Keratinocyte (primary cell): ENCODE measurements at regions not wholly inside any gene's neighbourhood (a gene's known extent, or its start where the extent isn't known, plus 50 kb on each side); places are given as distances from the start of the nearest gene placed in this dataset.

ENCODE experiments used
- DNase-seq: peaks from one replicate; pipeline ENCODE4 v3.0.0-alpha.2; 2011; ENCODE audit warnings: low read depth, missing footprints, low spot score
- FAIRE-seq: peaks from 2 replicates; lab custom pipeline; 2011; peaks lifted over from hg19 to GRCh38; lab: Jason Lieb, UNC
- H2AFZ ChIP-seq: 2 replicates; pipeline ENCODE4 v1.6.0; 2012; ENCODE audit warnings: low read length, control low read depth, inconsistent platforms; ENCODE audit not compliant: control insufficient read depth
- H3K27ac ChIP-seq: 2 replicates; pipeline ENCODE4 v1.5.1; 2011; ENCODE audit warnings: low read length; ENCODE audit not compliant: control insufficient read depth, insufficient read depth
- H3K27me3 ChIP-seq: 3 replicates; pipeline ENCODE4 v1.6.0; 2011; ENCODE audit warnings: low read length; ENCODE audit not compliant: control insufficient read depth, insufficient read depth; ENCODE audit errors: extremely low read depth
- H3K36me3 ChIP-seq, 2 experiments: 2 replicates in 1 of 2; 3 replicates in 1 of 2; pipeline ENCODE4 v1.5.1; 2011; ENCODE audit warnings: low read length in 2 of 2, mild to moderate bottlenecking in 1 of 2; ENCODE audit not compliant: control insufficient read depth in 2 of 2, insufficient read depth in 2 of 2; ENCODE audit errors: extremely low read depth in 1 of 2
- H3K4me1 ChIP-seq: 3 replicates; pipeline ENCODE4 v1.5.1; 2011; ENCODE audit warnings: low read length; ENCODE audit not compliant: control insufficient read depth, insufficient read depth; ENCODE audit errors: extremely low read depth
- H3K4me2 ChIP-seq: 3 replicates; pipeline ENCODE4 v1.6.0; 2011; ENCODE audit warnings: low read depth, low read length; ENCODE audit not compliant: control insufficient read depth, insufficient read depth; ENCODE audit errors: extremely low read depth
- H3K4me3 ChIP-seq, 3 experiments: fragments of 200-600 bp in 1 of 3; sonication (generic) in 1 of 3; 2 replicates in 2 of 3; 3 replicates in 1 of 3; pipeline ENCODE4 v1.5.1; 2011 to 2016; ENCODE audit warnings: low read length in 3 of 3, mild to moderate bottlenecking in 3 of 3, control low read depth in 2 of 3, inconsistent platforms in 1 of 3, low read depth in 1 of 3, mixed read lengths in 1 of 3, mixed run types in 1 of 3, moderate library complexity in 1 of 3; ENCODE audit not compliant: control insufficient read depth in 2 of 3, insufficient read depth in 2 of 3; ENCODE audit errors: extremely low read depth in 1 of 3
- H3K79me2 ChIP-seq: 2 replicates; pipeline ENCODE4 v1.6.0; 2012; ENCODE audit warnings: low read length; ENCODE audit not compliant: control insufficient read depth, insufficient read depth
- H3K9ac ChIP-seq: 3 replicates; pipeline ENCODE4 v1.6.0; 2011; ENCODE audit warnings: low read length; ENCODE audit not compliant: control insufficient read depth, insufficient read depth; ENCODE audit errors: extremely low read depth
- H3K9me1 ChIP-seq: 3 replicates; pipeline ENCODE4 v1.6.0; 2011; ENCODE audit warnings: low read length; ENCODE audit not compliant: control insufficient read depth, insufficient read depth; ENCODE audit errors: extremely low read depth
- H3K9me3 ChIP-seq: 2 replicates; pipeline ENCODE4 v1.5.1; 2012; ENCODE audit warnings: low read depth, low read length; ENCODE audit not compliant: control insufficient read depth
- H4K20me1 ChIP-seq: 3 replicates; pipeline ENCODE4 v1.6.0; 2011; ENCODE audit warnings: low read length; ENCODE audit not compliant: control insufficient read depth, insufficient read depth; ENCODE audit errors: extremely low read depth
- EZH2 ChIP-seq: IDR thresholded peaks from one replicate; pipeline ENCODE4 v1.6.1; 2012; ENCODE audit warnings: inconsistent platforms, mild to moderate bottlenecking, low read length, moderate library complexity
- dilution Hi-C: fragments of 300-500 bp; cut with MboI; formaldehyde crosslinking; loops from one replicate; pipeline ENCODE4 v1.7.0; 2020; ENCODE audit warnings: low sequenced_read_pairs; ENCODE audit not compliant: extremely low pct_ligation_motif_present
- TF ChIP-seq, protein P1 (sequence below), 3 experiments: IDR thresholded peaks in 1 of 3; conservative IDR thresholded peaks in 1 of 3; optimal IDR thresholded peaks in 1 of 3; 2 replicates in 2 of 3; 3 replicates in 1 of 3; pipeline versions ENCODE3 to v1.5.1; 2011; ENCODE audit warnings: low read length in 3 of 3, mild to moderate bottlenecking in 3 of 3, moderate library complexity in 2 of 3, control low read depth in 1 of 3, inconsistent platforms in 1 of 3; ENCODE audit not compliant: insufficient read depth in 2 of 3; ENCODE audit errors: extremely low read depth in 1 of 3

- H3K36me3 ChIP-seq: no peaks in the 10 kb centered on the region
These were observed 470.2 kb upstream of the HSF2 start for GRCh38 chr6:121929301-121929700.

GRCh38 chr6:121932076-121932991, 467.1 kb upstream of the HSF2 start:
- no peaks in the 10 kb centered on the region for H3K36me3 ChIP-seq
- H4K20me1 ChIP-seq: no peaks in the 10 kb centered on the region
- H3K27me3 ChIP-seq: no peaks in the 10 kb centered on the region
- no peak overlapping the region for H3K27ac ChIP-seq
- no peak for FAIRE-seq
- H3K9me1 ChIP-seq: no peaks in the 10 kb centered on the region
- DNase-seq: no peak
- TF ChIP-seq, protein P1, sequence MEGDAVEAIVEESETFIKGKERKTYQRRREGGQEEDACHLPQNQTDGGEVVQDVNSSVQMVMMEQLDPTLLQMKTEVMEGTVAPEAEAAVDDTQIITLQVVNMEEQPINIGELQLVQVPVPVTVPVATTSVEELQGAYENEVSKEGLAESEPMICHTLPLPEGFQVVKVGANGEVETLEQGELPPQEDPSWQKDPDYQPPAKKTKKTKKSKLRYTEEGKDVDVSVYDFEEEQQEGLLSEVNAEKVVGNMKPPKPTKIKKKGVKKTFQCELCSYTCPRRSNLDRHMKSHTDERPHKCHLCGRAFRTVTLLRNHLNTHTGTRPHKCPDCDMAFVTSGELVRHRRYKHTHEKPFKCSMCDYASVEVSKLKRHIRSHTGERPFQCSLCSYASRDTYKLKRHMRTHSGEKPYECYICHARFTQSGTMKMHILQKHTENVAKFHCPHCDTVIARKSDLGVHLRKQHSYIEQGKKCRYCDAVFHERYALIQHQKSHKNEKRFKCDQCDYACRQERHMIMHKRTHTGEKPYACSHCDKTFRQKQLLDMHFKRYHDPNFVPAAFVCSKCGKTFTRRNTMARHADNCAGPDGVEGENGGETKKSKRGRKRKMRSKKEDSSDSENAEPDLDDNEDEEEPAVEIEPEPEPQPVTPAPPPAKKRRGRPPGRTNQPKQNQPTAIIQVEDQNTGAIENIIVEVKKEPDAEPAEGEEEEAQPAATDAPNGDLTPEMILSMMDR (optimal IDR thresholded peaks at IDR 0.05 in 1 of 3, IDR thresholded peaks at IDR 0.05 in 1 of 3, conservative IDR thresholded peaks at IDR 0.05 in 1 of 3; ENCODE audit: extremely low read depth in 1 of 3, insufficient read depth in 2 of 3, low read length in 3 of 3): no peak
- no peak for TF ChIP-seq EZH2
- no peak overlapping the region for H2AFZ ChIP-seq
- H3K9ac ChIP-seq: no peak overlapping the region
- H3K4me1 ChIP-seq: no peaks in the 10 kb centered on the region
- dilution Hi-C loops: no loop called here
- H3K4me3 ChIP-seq: no peak overlapping the region
- no peaks in the 10 kb centered on the region for H3K9me3 ChIP-seq
- no peaks in the 10 kb centered on the region for H3K79me2 ChIP-seq
- H3K4me2 ChIP-seq: no peak overlapping the region

More at GRCh38 chr6:121929301-121929700, 470.2 kb upstream of the HSF2 start:
- H2AFZ ChIP-seq: no peak overlapping the region
- no peak overlapping the region for H3K9ac ChIP-seq
- dilution Hi-C loops: no loop called here
- DNase-seq (no peak), FAIRE-seq (no peak)
- H3K4me1 ChIP-seq: no peaks in the 10 kb centered on the region
- H3K27me3 ChIP-seq: no peaks in the 10 kb centered on the region
- TF ChIP-seq, protein P1 (optimal IDR thresholded peaks at IDR 0.05 in 1 of 3, IDR thresholded peaks at IDR 0.05 in 1 of 3, conservative IDR thresholded peaks at IDR 0.05 in 1 of 3; ENCODE audit: extremely low read depth in 1 of 3, insufficient read depth in 2 of 3, low read length in 3 of 3): no peak
- no peak for TF ChIP-seq EZH2
- no peaks in the 10 kb centered on the region for H3K9me1 ChIP-seq
- no peak overlapping the region for H3K4me3 ChIP-seq
- H3K4me2 ChIP-seq: no peak overlapping the region
- H4K20me1 ChIP-seq: no peaks in the 10 kb centered on the region
- no peaks in the 10 kb centered on the region for H3K79me2 ChIP-seq
- no peaks in the 10 kb centered on the region for H3K9me3 ChIP-seq
- no peak overlapping the region for H3K27ac ChIP-seq
